GM18526 (cell line): ENCODE measurements at regions not wholly inside any gene's neighbourhood (a gene's known extent, or its start where the extent isn't known, plus 50 kb on each side); places are given as distances from the start of the nearest gene placed in this dataset.

ENCODE experiments used
- POLR2A ChIP-seq: IDR thresholded peaks from 3 replicates; pipeline ENCODE4 v1.6.1; 2011; ENCODE audit not compliant: insufficient read length; ENCODE audit errors: extremely low read depth

GRCh38 chr11:115929618-115930129, 425.5 kb upstream of the CADM1 start:
- no peak for TF ChIP-seq POLR2A

GRCh38 chr11:115928811-115929210, 424.6 kb upstream of the CADM1 start:
- TF ChIP-seq POLR2A = no peak

GRCh38 chr11:115927823-115928329, 423.7 kb upstream of the CADM1 start:
- peak; percentile 21 for TF ChIP-seq POLR2A

- no peak for TF ChIP-seq POLR2A
Measured at GRCh38 chr11:115926601-115927000, 422.4 kb upstream of the CADM1 start.

GRCh38 chr11:115926138-115926537, 421.9 kb upstream of the CADM1 start:
- TF ChIP-seq POLR2A = no peak

- no peak for TF ChIP-seq POLR2A
Measured at GRCh38 chr11:115925568-115926090, 421.4 kb upstream of the CADM1 start.

GRCh38 chr11:115924744-115925567, 420.7 kb upstream of the CADM1 start:
- peak; percentile 14 for TF ChIP-seq POLR2A

- no peak for TF ChIP-seq POLR2A
Measured at GRCh38 chr11:115922876-115923275, 418.7 kb upstream of the CADM1 start.

- no peak for TF ChIP-seq POLR2A
Measured at GRCh38 chr11:115921986-115922385, 417.8 kb upstream of the CADM1 start.

GRCh38 chr11:115921540-115921939, 417.3 kb upstream of the CADM1 start:
- no peak for TF ChIP-seq POLR2A

- no peak for TF ChIP-seq POLR2A
Measured at GRCh38 chr11:115920841-115921480, 416.7 kb upstream of the CADM1 start.

- TF ChIP-seq POLR2A = no peak
Measured at GRCh38 chr11:115920092-115920461, 415.9 kb upstream of the CADM1 start.

- peak; percentile 27 for TF ChIP-seq POLR2A
Measured at GRCh38 chr11:115919341-115920091, 415.3 kb upstream of the CADM1 start.

- no peak for TF ChIP-seq POLR2A
Measured at GRCh38 chr11:115918576-115918975, 414.4 kb upstream of the CADM1 start.

GRCh38 chr11:115916608-115917007, 412.4 kb upstream of the CADM1 start:
- no peak for TF ChIP-seq POLR2A
